Left colon (tissue), 2 donors: ENCODE measurements at regions not wholly inside any gene's neighbourhood (a gene's known extent, or its start where the extent isn't known, plus 50 kb on each side); places are given as distances from the start of the nearest gene placed in this dataset.
"Not testable (repeated sequence)": the region's sequence is repeated elsewhere in the genome, so short reads cannot be mapped to it uniquely, and the experiment has no call there.

Source experiments
- ATAC-seq: fragments of 200-7000 bp; cut with Tn5 transposase; one replicate; pipeline ENCODE4 v1.9.1; 2020; ENCODE audit warnings: mild to moderate bottlenecking, moderate library complexity
- DNase-seq, 2 donors: peaks; one replicate each; pipeline ENCODE4 v3.0.0-alpha.2; 2020
- intact Hi-C, 2 donors: fragments of 100-400 bp; cut with DNase I in 1 of 2; cut with micrococcal nuclease in 1 of 2; formaldehyde crosslinking; loops; one replicate each; pipeline versions ENCODE4 v1.11.2 to v1.14.0; 2022; cut with DNase I, micrococcal nuclease
- donor health status: DM: no; HTN: no; CAD: no.
- donor health status: DM: yes; HTN: yes; CAD: no.

GRCh38 chr1:146666275-146666674 lies 271.8 kb upstream of the NBPF12 start:
- intact Hi-C loops, ATAC-seq, DNase-seq: not testable (repeated sequence)

- intact Hi-C loops = not testable (repeated sequence)
Observed at GRCh38 chr1:146660242-146660641, 277.9 kb upstream of the NBPF12 start.

GRCh38 chr1:146656356-146657060 lies 281.6 kb upstream of the NBPF12 start:
- intact Hi-C loops, DNase-seq, ATAC-seq: not testable (repeated sequence)

More at GRCh38 chr1:146660242-146660641, 277.9 kb upstream of the NBPF12 start:
- not testable (repeated sequence) for ATAC-seq, DNase-seq

- ATAC-seq, DNase-seq, intact Hi-C loops: not testable (repeated sequence)
Observed at GRCh38 chr1:146654763-146655162, 283.4 kb upstream of the NBPF12 start.

- ATAC-seq, intact Hi-C loops, DNase-seq: not testable (repeated sequence)
Observed at GRCh38 chr1:146645978-146646604, 292.0 kb upstream of the NBPF12 start.

GRCh38 chr1:146641534-146641933 lies 296.6 kb upstream of the NBPF12 start:
- intact Hi-C loops, ATAC-seq, DNase-seq: not testable (repeated sequence)

- intact Hi-C loops, DNase-seq, ATAC-seq: not testable (repeated sequence)
Observed at GRCh38 chr1:146640671-146641070, 297.5 kb upstream of the NBPF12 start.

GRCh38 chr1:146630302-146630701 lies 307.8 kb upstream of the NBPF12 start:
- ATAC-seq, DNase-seq, intact Hi-C loops: not testable (repeated sequence)

GRCh38 chr1:146618582-146618981 lies 319.5 kb upstream of the NBPF12 start:
- intact Hi-C loops, ATAC-seq, DNase-seq: not testable (repeated sequence)

GRCh38 chr1:146604681-146605080 lies 333.4 kb upstream of the NBPF12 start:
- intact Hi-C loops, DNase-seq, ATAC-seq: not testable (repeated sequence)

GRCh38 chr1:146600720-146601307 lies 337.3 kb upstream of the NBPF12 start:
- intact Hi-C loops, ATAC-seq, DNase-seq: not testable (repeated sequence)

GRCh38 chr1:146599906-146600305 lies 338.2 kb upstream of the NBPF12 start:
- ATAC-seq, intact Hi-C loops, DNase-seq: not testable (repeated sequence)

GRCh38 chr1:146581229-146581628 lies 352.4 kb upstream of the NOTCH2NLA start:
- DNase-seq, ATAC-seq, intact Hi-C loops: not testable (repeated sequence)

- DNase-seq, ATAC-seq, intact Hi-C loops: not testable (repeated sequence)
Observed at GRCh38 chr1:146567541-146567940, 338.7 kb upstream of the NOTCH2NLA start.

- intact Hi-C loops, ATAC-seq, DNase-seq: not testable (repeated sequence)
Observed at GRCh38 chr1:146558032-146558431, 329.2 kb upstream of the NOTCH2NLA start.

GRCh38 chr1:146556405-146556804 lies 327.6 kb upstream of the NOTCH2NLA start:
- intact Hi-C loops, DNase-seq, ATAC-seq: not testable (repeated sequence)

GRCh38 chr1:146552414-146552813 lies 323.6 kb upstream of the NOTCH2NLA start:
- intact Hi-C loops, DNase-seq, ATAC-seq: not testable (repeated sequence)

- DNase-seq, intact Hi-C loops, ATAC-seq: not testable (repeated sequence)
Observed at GRCh38 chr1:146548684-146549083, 319.9 kb upstream of the NOTCH2NLA start.

- DNase-seq, ATAC-seq, intact Hi-C loops: not testable (repeated sequence)
Observed at GRCh38 chr1:146546189-146546588, 317.4 kb upstream of the NOTCH2NLA start.
